IPS-18a (cell line): ENCODE measurements at regions not wholly inside any gene's neighbourhood (a gene's known extent, or its start where the extent isn't known, plus 50 kb on each side); places are given as distances from the start of the nearest gene placed in this dataset.

Experiments
- H3K27ac ChIP-seq: one replicate; pipeline ENCODE4 v1.5.1; 2013; ENCODE audit warnings: low read length
- H3K27me3 ChIP-seq: one replicate; pipeline ENCODE4 v1.6.1; 2013; ENCODE audit warnings: mild to moderate bottlenecking, low read length; ENCODE audit not compliant: control insufficient read depth, insufficient read depth
- H3K36me3 ChIP-seq: one replicate; pipeline ENCODE4 v1.6.1; 2013; ENCODE audit warnings: low read depth, low read length; ENCODE audit not compliant: control insufficient read depth
- H3K4me1 ChIP-seq: one replicate; pipeline ENCODE4 v1.6.1; 2013; ENCODE audit warnings: low read depth, low read length; ENCODE audit not compliant: control insufficient read depth
- H3K4me3 ChIP-seq: one replicate; pipeline ENCODE4 v1.5.1; 2013; ENCODE audit warnings: low read length
- H3K9ac ChIP-seq: one replicate; pipeline ENCODE4 v1.6.1; 2013; ENCODE audit warnings: mild to moderate bottlenecking, low read length, moderate library complexity
- H3K9me3 ChIP-seq: one replicate; pipeline ENCODE4 v1.6.1; 2013; ENCODE audit warnings: low read depth, low read length; ENCODE audit not compliant: control insufficient read depth

- Histone ChIP-seq H3K9me3 (peaks cover under 1% of the 10 kb centered on the region), H3K4me1 (no peaks in the 10 kb centered on the region), H3K36me3 (no peaks in the 10 kb centered on the region), H3K27ac (no peak overlapping the region), H3K4me3 (no peak overlapping the region), H3K9ac (no peak overlapping the region), H3K27me3 (no peaks in the 10 kb centered on the region)
These were observed 85.3 kb upstream of the NKX1-1 start for GRCh38 chr4:1491328-1492141.

GRCh38 chr4:1490654-1491327, 84.5 kb upstream of the NKX1-1 start:
- H3K27ac ChIP-seq, result no peak overlapping the region
- no peaks in the 10 kb centered on the region for H3K27me3 ChIP-seq
- no peaks in the 10 kb centered on the region for H3K36me3 ChIP-seq
- no peaks in the 10 kb centered on the region for H3K4me1 ChIP-seq
- H3K4me3 ChIP-seq, result no peak overlapping the region
- H3K9ac ChIP-seq, result no peak overlapping the region
- peaks cover 7% of the 10 kb centered on the region for H3K9me3 ChIP-seq

GRCh38 chr4:1490011-1490653, 83.9 kb upstream of the NKX1-1 start:
- no peak overlapping the region for H3K27ac ChIP-seq
- no peaks in the 10 kb centered on the region for H3K27me3 ChIP-seq
- H3K9ac ChIP-seq, result no peak overlapping the region
- no peaks in the 10 kb centered on the region for H3K36me3 ChIP-seq
- peaks cover 12% of the 10 kb centered on the region for H3K9me3 ChIP-seq
- no peaks in the 10 kb centered on the region for H3K4me1 ChIP-seq
- H3K4me3 ChIP-seq, result no peak overlapping the region

GRCh38 chr4:1489639-1489995, 83.4 kb upstream of the NKX1-1 start:
- Histone ChIP-seq H3K27me3 (no peaks in the 10 kb centered on the region), H3K27ac (no peak overlapping the region)

GRCh38 chr4:1488831-1489638, 82.8 kb upstream of the NKX1-1 start:
- H3K27me3 ChIP-seq, result no peaks in the 10 kb centered on the region

More at GRCh38 chr4:1489639-1489995, 83.4 kb upstream of the NKX1-1 start:
- Histone ChIP-seq H3K4me3 (no peak overlapping the region), H3K9ac (no peak overlapping the region), H3K4me1 (no peaks in the 10 kb centered on the region), H3K36me3 (no peaks in the 10 kb centered on the region), H3K9me3 (peaks cover 18% of the 10 kb centered on the region)

GRCh38 chr4:1488357-1488756, 82.1 kb upstream of the NKX1-1 start:
- Histone ChIP-seq H3K9me3 (peaks cover 20% of the 10 kb centered on the region), H3K27ac (no peak overlapping the region), H3K4me3 (no peak overlapping the region), H3K36me3 (no peaks in the 10 kb centered on the region), H3K4me1 (no peaks in the 10 kb centered on the region), H3K9ac (no peak overlapping the region), H3K27me3 (no peaks in the 10 kb centered on the region)

More at GRCh38 chr4:1488831-1489638, 82.8 kb upstream of the NKX1-1 start:
- H3K9ac ChIP-seq, result no peak overlapping the region
- no peak overlapping the region for H3K27ac ChIP-seq
- no peaks in the 10 kb centered on the region for H3K4me1 ChIP-seq
- H3K36me3 ChIP-seq, result no peaks in the 10 kb centered on the region
- peaks cover 20% of the 10 kb centered on the region for H3K9me3 ChIP-seq
- no peak overlapping the region for H3K4me3 ChIP-seq

- H3K9me3 ChIP-seq, result peaks cover 20% of the 10 kb centered on the region
- H3K27ac ChIP-seq, result no peak overlapping the region
- no peak overlapping the region for H3K4me3 ChIP-seq
- no peaks in the 10 kb centered on the region for H3K36me3 ChIP-seq
- no peak overlapping the region for H3K9ac ChIP-seq
- H3K4me1 ChIP-seq, result no peaks in the 10 kb centered on the region
- no peaks in the 10 kb centered on the region for H3K27me3 ChIP-seq
These were observed 81.5 kb upstream of the NKX1-1 start for GRCh38 chr4:1487761-1488160.

- Histone ChIP-seq H3K4me1 (no peaks in the 10 kb centered on the region), H3K4me3 (no peak overlapping the region), H3K27ac (no peak overlapping the region), H3K9ac (no peak overlapping the region), H3K36me3 (no peaks in the 10 kb centered on the region), H3K9me3 (peaks cover 23% of the 10 kb centered on the region), H3K27me3 (no peaks in the 10 kb centered on the region)
These were observed 80.9 kb upstream of the NKX1-1 start for GRCh38 chr4:1487106-1487505.

- no peak overlapping the region for H3K27ac ChIP-seq
- H3K9me3 ChIP-seq, result peaks cover 32% of the 10 kb centered on the region
- no peaks in the 10 kb centered on the region for H3K27me3 ChIP-seq
- H3K4me1 ChIP-seq, result no peaks in the 10 kb centered on the region
- H3K9ac ChIP-seq, result no peak overlapping the region
- H3K36me3 ChIP-seq, result no peaks in the 10 kb centered on the region
- H3K4me3 ChIP-seq, result no peak overlapping the region
These were observed 79.0 kb upstream of the NKX1-1 start for GRCh38 chr4:1485280-1485679.

GRCh38 chr4:1480720-1481119, 74.5 kb upstream of the NKX1-1 start:
- no peaks in the 10 kb centered on the region for H3K4me1 ChIP-seq
- no peaks in the 10 kb centered on the region for H3K36me3 ChIP-seq
- no peaks in the 10 kb centered on the region for H3K27me3 ChIP-seq
- H3K27ac ChIP-seq, result no peak overlapping the region
- H3K4me3 ChIP-seq, result no peak overlapping the region
- peaks cover 26% of the 10 kb centered on the region for H3K9me3 ChIP-seq
- no peak overlapping the region for H3K9ac ChIP-seq

GRCh38 chr4:1479454-1479853, 73.2 kb upstream of the NKX1-1 start:
- H3K36me3 ChIP-seq, result no peaks in the 10 kb centered on the region
- no peaks in the 10 kb centered on the region for H3K27me3 ChIP-seq
- peaks cover 14% of the 10 kb centered on the region for H3K9me3 ChIP-seq
- no peak overlapping the region for H3K27ac ChIP-seq
- no peak overlapping the region for H3K4me3 ChIP-seq
- H3K9ac ChIP-seq, result no peak overlapping the region
- no peaks in the 10 kb centered on the region for H3K4me1 ChIP-seq
